ENCODE measurements at regions not wholly inside any gene's neighbourhood (a gene's known extent, or its start where the extent isn't known, plus 50 kb on each side); places are given as distances from the start of the nearest gene placed in this dataset.

DNA sequence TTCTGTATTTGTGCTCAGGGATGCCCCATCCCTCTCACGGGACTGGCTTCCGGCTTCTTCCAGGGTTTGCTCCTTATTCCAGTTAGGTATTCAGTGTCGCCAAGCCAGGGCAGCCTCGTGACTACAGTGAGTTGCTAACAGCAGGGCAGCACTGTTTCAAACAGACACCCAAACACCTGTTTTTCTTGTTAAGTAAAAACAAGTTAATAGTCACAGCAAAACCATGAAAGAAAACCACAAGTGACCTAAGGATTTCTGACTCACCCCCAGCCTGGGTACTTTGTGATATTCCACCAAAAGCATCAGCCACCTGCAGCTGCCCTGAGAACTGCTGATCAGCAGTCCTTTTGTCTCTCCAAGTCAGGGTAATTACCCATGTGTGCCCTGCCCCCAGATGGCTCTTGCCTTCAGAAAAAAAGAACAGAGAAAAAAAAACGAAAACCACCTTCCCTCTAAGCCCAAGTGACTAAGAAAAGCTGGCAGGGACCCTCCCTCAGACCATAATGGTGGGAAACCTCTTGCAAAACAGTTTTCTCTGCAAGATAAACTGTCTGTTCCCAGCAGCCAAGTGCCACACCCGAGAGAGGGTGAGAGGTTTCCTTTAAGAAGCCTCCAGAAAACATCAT is 178.2 kb downstream of the ANAPC1 start:
- Histone ChIP-seq H3K27me3 (ENCODE audit: insufficient read depth, poor library complexity, severe bottlenecking) (no peaks in the 10 kb centered on the region), H3K27ac (replicated peaks) (peak overlapping the region; percentile 38), H3K4me3 (replicated peaks; ENCODE audit: insufficient read depth, low read length) (no peak overlapping the region)
- peak; percentile 50 to 81 for DNase-seq (ENCODE audit: low read depth in 1 of 2, low spot score in 1 of 2)
- TF ChIP-seq POLR2AphosphoS5 (IDR thresholded peaks at IDR 0.05; ENCODE audit: low read depth): peak; percentile 51
- TF ChIP-seq SPI1 (IDR thresholded peaks at IDR 0.05; ENCODE audit: borderline replicate concordance, low read depth): no peak
- TF ChIP-seq, protein P1, sequence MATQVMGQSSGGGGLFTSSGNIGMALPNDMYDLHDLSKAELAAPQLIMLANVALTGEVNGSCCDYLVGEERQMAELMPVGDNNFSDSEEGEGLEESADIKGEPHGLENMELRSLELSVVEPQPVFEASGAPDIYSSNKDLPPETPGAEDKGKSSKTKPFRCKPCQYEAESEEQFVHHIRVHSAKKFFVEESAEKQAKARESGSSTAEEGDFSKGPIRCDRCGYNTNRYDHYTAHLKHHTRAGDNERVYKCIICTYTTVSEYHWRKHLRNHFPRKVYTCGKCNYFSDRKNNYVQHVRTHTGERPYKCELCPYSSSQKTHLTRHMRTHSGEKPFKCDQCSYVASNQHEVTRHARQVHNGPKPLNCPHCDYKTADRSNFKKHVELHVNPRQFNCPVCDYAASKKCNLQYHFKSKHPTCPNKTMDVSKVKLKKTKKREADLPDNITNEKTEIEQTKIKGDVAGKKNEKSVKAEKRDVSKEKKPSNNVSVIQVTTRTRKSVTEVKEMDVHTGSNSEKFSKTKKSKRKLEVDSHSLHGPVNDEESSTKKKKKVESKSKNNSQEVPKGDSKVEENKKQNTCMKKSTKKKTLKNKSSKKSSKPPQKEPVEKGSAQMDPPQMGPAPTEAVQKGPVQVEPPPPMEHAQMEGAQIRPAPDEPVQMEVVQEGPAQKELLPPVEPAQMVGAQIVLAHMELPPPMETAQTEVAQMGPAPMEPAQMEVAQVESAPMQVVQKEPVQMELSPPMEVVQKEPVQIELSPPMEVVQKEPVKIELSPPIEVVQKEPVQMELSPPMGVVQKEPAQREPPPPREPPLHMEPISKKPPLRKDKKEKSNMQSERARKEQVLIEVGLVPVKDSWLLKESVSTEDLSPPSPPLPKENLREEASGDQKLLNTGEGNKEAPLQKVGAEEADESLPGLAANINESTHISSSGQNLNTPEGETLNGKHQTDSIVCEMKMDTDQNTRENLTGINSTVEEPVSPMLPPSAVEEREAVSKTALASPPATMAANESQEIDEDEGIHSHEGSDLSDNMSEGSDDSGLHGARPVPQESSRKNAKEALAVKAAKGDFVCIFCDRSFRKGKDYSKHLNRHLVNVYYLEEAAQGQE (IDR thresholded peaks at IDR 0.05; ENCODE audit: insufficient replicate concordance, low read depth): no peak

DNA sequence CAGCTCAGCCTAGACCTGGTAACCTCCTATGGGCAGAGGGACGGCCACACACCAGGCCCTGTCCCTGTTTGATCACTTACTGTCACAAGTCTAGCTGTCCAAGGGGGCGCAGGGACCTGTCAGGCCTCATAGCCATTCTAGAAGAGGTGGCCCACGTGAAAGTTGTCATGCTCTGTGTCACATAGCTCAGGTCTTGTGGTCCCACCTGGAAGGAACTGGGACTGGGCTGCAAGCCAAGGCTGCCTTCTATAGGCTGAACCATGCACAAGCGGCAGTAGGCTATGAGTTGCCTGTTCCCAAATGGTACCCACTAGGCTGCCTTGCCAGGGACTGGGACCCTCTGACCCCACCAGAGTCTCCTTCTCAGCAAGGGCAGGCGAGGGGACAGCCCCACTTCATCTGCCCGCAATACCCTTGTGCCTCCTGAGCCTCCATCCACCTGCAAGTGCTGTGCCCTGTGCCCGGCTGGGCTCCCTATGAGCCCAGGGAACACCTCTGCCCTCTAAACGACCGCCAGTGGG is 177.5 kb downstream of the ANAPC1 start:
- H3K4me3 ChIP-seq (replicated peaks; ENCODE audit: insufficient read depth, low read length): no peak overlapping the region
- TF ChIP-seq GABPA (IDR thresholded peaks at IDR 0.05; ENCODE audit: low read depth): no peak
- TF ChIP-seq, protein P2, sequence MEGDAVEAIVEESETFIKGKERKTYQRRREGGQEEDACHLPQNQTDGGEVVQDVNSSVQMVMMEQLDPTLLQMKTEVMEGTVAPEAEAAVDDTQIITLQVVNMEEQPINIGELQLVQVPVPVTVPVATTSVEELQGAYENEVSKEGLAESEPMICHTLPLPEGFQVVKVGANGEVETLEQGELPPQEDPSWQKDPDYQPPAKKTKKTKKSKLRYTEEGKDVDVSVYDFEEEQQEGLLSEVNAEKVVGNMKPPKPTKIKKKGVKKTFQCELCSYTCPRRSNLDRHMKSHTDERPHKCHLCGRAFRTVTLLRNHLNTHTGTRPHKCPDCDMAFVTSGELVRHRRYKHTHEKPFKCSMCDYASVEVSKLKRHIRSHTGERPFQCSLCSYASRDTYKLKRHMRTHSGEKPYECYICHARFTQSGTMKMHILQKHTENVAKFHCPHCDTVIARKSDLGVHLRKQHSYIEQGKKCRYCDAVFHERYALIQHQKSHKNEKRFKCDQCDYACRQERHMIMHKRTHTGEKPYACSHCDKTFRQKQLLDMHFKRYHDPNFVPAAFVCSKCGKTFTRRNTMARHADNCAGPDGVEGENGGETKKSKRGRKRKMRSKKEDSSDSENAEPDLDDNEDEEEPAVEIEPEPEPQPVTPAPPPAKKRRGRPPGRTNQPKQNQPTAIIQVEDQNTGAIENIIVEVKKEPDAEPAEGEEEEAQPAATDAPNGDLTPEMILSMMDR (IDR thresholded peaks at IDR 0.05; ENCODE audit: insufficient read depth, low read length): no peak
- TF ChIP-seq POLR2AphosphoS5 (IDR thresholded peaks at IDR 0.05; ENCODE audit: low read depth): no peak
- TF ChIP-seq, protein P1 (IDR thresholded peaks at IDR 0.05; ENCODE audit: insufficient replicate concordance, low read depth): no peak
- no peak for TF ChIP-seq SPI1 (IDR thresholded peaks at IDR 0.05; ENCODE audit: borderline replicate concordance, low read depth)
- H3K27ac ChIP-seq (replicated peaks): peak overlapping the region; percentile 38
- no peak for DNase-seq (ENCODE audit: low read depth in 1 of 2, low spot score in 1 of 2)
- H3K27me3 ChIP-seq (ENCODE audit: insufficient read depth, poor library complexity, severe bottlenecking): no peaks in the 10 kb centered on the region

DNA sequence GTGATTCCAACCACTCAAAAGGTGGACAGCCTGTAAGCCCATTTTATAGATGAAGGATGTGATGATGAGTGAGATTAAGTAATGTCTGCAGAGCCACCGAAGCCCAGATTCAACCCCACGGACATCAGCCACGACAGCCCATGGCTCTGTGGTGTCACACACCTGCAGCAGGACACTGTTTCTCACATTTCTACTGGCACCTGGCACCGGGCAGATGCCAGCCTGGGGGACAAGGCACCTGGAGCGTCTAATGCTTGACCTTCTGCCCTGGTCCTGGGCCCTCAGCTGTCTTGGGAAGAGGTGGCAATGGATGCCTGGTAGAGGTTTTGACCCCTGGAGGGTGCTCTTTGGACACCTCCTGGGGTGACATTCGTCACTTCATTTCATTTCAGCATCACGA is 176.3 kb downstream of the ANAPC1 start:
- H3K27me3 ChIP-seq (ENCODE audit: insufficient read depth, poor library complexity, severe bottlenecking): no peaks in the 10 kb centered on the region
- H3K4me3 ChIP-seq (replicated peaks; ENCODE audit: insufficient read depth, low read length): no peak overlapping the region
- TF ChIP-seq POLR2AphosphoS5 (IDR thresholded peaks at IDR 0.05; ENCODE audit: low read depth) (no peak), GABPA (IDR thresholded peaks at IDR 0.05; ENCODE audit: low read depth) (no peak), SPI1 (IDR thresholded peaks at IDR 0.05; ENCODE audit: borderline replicate concordance, low read depth) (no peak)
- TF ChIP-seq, protein P2 (IDR thresholded peaks at IDR 0.05; ENCODE audit: insufficient read depth, low read length): no peak
- TF ChIP-seq, protein P1 (IDR thresholded peaks at IDR 0.05; ENCODE audit: insufficient replicate concordance, low read depth): no peak
- no peak for DNase-seq (ENCODE audit: low read depth in 1 of 2, low spot score in 1 of 2)
- no peak overlapping the region for H3K27ac ChIP-seq (replicated peaks)
